Left ventricle myocardium superior (tissue), 1 donor: ENCODE measurements at regions not wholly inside any gene's neighbourhood (a gene's known extent, or its start where the extent isn't known, plus 50 kb on each side); places are given as distances from the start of the nearest gene placed in this dataset.

ENCODE experiments used
- ATAC-seq: fragments of 200-7000 bp; cut with Tn5 transposase; one replicate; pipeline ENCODE4 v1.9.1; 2020; ENCODE audit warnings: mild to moderate bottlenecking, moderate library complexity
- DNase-seq: peaks from one replicate; pipeline ENCODE4 v3.0.0-alpha.2; 2020
- intact Hi-C: fragments of 100-400 bp; cut with micrococcal nuclease; formaldehyde crosslinking; loops from one replicate; pipeline ENCODE4 v1.11.0; 2022
- donor health status: DM: no; HTN: yes; CAD: no; lungs with severe emphysema.

DNA sequence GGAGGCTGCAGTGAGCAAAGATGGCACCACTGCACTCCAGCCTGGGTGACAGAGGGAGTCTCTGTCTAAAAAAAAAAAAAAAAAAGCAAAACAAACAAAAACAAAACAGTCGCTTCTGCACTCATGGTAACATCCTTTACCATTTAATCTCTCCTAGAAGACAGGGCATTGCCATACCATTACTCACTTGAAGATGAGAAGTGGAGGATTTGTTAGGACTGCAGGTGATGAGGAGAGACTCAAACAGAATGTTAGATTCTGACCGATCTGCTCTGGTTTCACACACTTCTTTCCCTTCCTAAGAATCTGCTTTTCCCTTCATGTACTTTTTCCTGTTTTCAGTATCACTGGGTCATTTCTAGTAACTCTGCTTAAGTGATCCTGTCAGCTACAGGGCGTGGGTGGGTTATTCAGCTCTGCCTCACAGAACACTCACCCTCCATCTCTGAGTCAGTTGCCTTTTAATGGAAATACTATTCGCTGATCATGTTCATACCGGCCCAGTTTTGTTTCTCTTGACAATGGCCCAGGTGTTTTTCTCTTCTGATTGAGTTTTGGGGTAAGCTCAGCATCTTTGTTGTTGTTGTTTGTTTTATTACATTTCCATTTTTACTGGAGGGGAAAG, 148.0 kb upstream of the ERG start:
- ATAC-seq (no peak), DNase-seq (no peak)
- intact Hi-C loops = no loop called here

DNA sequence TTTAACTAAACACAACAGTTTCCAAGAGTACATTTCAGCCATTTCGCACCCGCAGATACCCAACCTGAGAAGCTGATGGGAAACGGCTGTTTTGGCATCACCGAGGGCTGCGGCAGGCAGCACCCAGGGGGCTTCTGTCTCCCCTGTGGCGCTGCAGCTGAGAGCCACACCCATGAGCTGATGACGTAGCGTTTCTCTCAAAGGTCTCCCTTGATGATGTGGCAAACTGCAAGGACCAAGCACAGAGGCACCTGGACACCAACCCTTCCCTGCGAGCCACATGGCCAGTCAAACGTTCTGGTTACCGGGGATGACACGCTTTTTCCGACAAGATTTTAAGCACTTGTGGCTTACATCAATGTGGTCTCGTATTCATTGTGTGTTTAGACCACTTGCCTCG, 150.8 kb upstream of the ERG start:
- ATAC-seq (no peak), DNase-seq (no peak)

DNA sequence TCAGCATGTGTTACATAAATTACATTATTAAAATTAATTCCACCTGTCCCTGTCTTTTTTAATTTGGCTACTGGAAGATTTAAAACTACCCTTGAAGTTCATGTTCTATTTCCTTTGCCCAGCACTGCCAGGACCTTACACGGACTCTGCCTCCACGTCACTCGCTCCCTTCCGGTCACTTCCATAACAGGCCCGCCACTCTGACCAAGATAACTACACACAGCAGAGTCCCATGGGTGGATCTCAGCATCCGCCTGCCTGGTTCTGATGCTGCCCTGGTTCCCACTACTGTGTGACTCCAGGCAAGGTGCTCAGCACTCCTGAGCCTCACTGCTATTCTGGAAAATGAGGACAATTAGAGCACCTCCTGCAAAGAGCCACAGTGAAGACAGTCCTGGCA, 153.3 kb upstream of the ERG start:
- intact Hi-C loops = no loop called here
- no peak for ATAC-seq
- DNase-seq = no peak

More for the DNA sequence above, 150.8 kb upstream of the ERG start:
- intact Hi-C loops = no loop called here

DNA sequence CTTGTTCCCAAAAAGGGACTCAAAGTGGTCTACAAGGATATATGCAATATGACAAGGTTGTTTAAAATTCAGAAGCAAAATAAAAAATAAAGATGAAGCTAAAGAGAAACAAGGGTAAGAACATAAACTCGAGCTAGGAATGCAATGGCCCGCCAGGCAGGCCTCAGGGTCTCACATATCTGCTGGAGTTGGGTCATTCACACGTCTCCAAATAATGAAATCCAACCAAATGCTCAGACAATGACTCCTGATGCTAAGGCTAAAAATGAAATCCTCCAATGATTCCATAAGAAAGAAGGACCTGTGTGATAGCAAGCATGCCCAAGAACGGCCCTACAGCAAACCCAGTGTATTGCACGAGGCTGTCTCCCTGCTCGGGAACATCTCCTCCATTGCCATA, 153.3 kb upstream of the ETS2 start:
- intact Hi-C loops = no loop called here
- DNase-seq = no peak
- no peak for ATAC-seq

DNA sequence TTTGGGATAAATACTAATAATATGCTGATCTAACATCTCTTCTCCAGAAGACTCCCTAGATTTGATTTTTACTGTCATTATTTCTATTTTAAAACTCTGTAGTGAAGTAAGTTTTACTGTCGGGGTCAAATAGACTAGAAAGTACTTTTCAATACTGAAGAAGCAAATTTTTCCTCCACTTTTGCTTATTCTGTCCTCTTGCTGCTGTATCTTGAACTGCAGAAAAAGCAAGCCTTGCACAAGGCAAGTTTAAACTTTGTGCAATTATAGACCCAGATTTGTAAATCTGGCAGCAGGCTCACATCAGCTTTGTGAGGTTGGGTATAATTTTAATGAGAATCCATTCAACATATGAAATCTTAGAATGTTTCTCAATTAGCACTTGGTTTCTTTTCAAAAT, 151.1 kb upstream of the ETS2 start:
- ATAC-seq = no peak
- intact Hi-C loops = no loop called here
- no peak for DNase-seq

DNA sequence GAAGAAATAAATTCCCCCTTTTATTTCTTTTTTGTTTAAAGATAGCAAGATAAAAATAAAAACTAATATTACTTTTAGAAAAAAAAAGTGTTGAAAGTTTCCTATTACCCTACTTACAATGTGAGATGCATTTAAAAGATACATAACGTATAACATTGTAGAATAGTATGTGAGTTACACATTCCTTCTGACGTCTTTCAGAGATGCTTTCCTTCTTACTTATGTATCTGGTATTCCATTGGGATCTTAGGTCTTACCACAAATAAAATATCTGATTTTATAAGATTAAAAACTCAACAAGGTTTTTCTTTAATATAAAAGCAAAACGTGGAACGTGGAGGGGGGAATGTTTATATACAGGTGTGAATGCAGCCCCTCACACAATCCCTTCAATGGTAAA, 147.2 kb upstream of the ETS2 start:
- no peak for DNase-seq
- no peak for ATAC-seq
- intact Hi-C loops = no loop called here

DNA sequence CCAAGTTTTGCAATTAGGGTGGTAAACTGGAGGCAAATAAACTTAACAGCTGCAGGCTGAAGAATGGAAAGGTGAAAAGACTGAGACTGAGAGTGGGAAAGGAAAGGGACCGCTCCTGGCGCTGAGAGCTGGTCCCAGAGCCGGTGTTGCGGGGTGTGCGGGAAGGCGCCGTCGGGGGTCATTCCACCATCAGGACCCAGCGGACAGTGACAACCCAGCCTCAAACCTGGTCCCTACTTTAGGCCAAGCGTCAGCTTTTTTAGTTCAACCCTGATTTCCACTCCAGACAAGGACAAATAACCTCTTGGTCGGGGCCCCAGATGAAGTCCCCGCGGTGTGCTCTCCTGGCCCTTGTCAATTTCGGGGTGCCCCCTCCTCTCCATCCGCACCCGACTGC, 145.8 kb upstream of the ETS2 start:
- intact Hi-C loops = no loop called here
- no peak for ATAC-seq

DNA sequence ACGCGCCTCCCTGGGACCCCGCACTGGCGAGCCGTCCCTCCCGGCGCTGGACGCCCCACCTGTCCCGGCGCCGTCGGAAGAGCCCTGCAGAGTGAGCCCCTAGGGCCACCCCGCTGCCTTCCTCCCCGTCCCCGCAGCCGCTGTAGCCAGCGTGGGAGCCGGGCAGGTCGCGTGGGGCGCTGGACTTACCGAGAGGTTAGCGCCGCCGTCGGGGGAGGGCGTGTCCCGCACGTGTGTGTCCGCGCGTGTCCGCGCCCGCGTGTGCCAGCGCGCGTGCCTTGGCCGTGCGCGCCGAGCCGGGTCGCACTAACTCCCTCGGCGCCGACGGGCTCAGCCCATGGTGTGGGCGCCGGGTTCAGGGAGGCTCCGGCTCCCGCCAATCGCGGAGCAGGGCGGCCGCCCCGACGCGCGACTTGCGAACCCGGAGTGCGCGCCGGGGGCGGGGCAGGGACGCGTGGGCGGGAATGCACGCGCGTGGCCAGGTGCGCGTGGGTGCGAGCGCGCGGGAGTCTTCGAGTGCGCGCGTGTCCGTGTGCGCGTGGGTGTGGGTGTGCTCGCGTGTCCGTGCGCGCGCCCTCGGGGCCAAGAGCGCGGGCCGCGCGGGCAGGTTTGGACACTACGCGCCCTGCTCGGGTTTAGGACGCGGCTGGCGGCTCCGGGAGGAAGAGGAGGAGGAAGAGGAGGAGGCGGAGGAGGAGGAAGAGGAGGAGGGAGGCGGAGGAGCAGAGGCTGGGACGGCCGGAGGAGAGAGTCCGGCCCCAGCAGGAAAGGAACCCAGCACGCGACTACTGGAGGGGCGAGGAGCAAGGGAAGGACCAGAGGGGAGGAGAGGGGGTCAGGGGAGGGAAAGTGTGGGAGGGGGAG, 145.2 kb upstream of the ETS2 start:
- DNase-seq (peak; percentile 48), ATAC-seq (peak; percentile 61)
- intact Hi-C loops = no loop called here

More for the DNA sequence above, 145.8 kb upstream of the ETS2 start:
- DNase-seq = no peak

DNA sequence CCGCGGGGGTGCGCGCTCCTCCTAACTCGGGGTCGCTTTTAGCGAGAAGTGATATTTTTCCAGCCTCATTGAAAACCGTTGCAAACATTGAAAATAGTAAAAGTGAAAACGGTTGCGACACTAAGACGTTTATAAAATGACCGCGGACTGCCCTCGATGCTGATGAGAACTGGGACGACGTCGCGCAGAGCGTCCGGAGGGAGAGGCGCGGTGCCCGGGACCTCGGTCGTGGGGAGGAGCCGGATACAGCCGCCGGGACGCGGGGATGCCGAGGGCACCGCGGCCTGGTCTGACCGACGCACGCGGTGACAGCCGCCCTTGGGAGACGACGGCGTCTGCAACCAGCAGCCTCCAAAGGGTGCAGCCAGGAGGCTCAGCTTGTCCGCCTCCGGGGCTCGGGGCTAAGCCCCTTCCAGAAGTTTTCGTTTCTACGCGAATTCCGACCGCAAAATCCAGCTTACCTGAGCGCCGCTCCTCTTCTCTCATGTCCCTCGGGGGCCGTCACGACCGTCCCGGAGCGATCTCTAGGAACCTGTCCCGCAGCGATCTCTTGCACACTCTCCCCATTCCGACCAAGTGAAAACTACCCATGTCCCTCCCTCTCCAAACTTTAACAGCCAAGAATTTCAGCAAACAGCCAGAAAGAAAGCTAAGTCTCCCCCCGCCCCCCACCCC, 144.4 kb upstream of the ETS2 start:
- peak; percentile 49 for DNase-seq
- intact Hi-C loops = no loop called here
- ATAC-seq = peak; percentile 72

DNA sequence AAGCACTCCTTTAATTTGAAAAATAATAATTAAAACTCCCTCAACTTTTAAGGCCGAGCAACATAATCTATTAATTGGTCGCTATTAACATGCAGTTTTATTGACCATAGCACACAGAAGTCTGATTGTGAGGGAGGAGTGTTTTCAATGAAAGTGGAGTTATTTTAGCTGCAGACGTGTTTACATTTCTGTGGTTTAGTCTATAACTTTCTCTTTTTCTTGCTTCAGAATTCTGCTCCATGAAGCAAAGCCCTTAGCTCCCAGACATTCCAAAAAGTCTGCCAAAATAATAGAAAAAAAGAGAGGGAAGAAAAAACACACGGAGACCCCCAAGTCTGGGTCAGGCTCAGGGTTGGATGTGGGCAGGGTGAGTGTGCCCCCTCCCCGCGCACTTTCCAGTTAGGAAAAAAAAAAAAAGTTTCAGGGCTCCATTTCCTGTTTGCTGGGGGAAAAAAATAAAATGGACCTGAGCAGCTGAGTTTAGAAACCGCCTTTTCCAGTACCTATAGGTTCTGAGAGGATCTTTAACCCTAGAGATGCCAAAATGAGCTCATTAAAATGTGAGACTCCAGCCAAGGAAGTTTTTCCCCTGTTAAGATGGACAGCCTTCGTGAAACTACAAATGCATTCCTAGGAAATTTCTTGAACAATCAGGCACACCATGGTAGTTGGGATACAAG, 143.7 kb upstream of the ETS2 start:
- intact Hi-C loops = no loop called here
- no peak for ATAC-seq
- DNase-seq = no peak

DNA sequence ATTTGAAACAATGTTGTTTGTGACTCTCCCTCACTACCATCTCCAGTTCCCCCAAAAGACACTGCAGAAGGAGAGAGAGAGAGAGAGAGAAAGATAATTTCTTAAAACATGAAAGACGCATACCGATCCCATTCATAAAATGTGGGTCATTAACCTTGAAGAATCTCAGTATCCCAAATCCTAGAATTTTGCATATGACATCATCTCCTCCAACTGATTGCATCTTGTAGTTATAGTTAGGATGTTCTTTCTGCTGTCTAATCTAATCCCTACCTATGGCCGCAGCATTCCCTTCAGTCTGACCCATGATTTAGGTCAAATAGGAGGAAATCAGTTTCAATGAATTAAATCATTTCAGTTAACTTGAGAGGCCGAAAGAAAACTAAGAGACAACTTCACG, 142.4 kb upstream of the ETS2 start:
- DNase-seq (no peak), ATAC-seq (no peak)
- intact Hi-C loops = no loop called here

DNA sequence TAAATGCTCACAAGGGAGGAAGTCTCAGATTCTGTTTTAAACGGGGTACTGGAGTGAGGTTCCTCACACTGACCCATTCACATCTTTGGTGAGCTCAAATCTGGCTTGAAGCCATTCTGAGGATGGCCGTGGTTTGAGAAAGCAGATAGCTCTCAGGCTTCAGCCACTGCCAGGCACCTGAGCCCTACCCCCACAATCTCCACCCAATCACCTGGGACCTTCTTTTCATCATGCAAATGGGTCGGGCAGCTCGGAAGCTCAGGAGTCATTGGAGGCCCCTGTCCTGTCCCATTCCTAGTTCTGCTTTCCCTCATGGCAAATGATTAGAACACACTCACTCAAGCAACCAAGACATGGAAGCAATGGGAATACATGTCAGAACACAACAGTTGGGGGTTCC, 141.4 kb upstream of the ETS2 start:
- ATAC-seq = no peak
- DNase-seq = no peak
- intact Hi-C loops = no loop called here

DNA sequence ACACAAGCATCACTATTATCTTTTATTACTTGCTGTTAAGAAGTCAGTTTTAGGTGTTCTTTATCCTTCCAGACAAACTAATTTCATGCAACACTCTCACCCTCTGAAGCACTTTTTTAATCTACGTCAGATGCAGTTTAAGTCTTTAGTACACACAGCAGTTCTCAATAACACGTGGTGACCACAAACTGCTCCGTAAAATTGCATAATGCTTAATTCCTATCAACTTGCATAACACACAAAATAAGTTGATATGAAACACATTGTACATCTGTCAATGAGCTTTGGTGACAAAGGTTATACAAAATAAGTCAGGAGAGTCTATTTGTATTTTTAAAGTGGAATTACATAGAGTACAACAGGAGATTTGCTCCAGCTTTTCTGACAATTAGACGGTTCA, 140.9 kb upstream of the ETS2 start:
- ATAC-seq = no peak
- intact Hi-C loops = no loop called here
- DNase-seq = no peak

DNA sequence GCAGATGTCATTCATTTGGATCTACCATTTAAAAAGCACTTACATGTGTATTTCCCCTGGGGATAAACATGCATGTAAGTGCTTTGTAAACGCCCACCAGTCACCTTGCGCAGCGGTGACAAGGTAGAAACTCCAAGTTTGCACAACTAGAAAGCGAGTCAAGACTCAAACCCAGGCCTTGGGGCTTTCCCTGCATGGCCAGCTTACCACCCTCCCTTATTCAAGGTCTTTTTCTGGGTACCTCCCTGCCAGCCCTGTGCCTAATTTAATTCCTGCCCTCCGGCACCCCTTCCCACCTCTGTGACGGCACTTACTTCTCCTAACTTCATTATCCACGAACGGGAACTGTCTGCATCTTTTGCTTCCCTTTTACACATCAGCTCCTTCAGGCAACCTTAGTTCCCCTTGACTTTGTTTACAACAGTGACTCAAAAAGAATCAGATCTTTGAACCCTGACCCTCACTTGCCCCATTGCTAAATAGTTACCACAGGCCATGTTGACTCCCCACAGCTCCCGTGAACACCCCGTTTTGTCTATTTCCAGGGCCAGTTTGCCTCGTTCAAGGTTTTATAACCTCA, 138.3 kb upstream of the ETS2 start:
- no peak for ATAC-seq
- DNase-seq = no peak
- intact Hi-C loops = no loop called here

DNA sequence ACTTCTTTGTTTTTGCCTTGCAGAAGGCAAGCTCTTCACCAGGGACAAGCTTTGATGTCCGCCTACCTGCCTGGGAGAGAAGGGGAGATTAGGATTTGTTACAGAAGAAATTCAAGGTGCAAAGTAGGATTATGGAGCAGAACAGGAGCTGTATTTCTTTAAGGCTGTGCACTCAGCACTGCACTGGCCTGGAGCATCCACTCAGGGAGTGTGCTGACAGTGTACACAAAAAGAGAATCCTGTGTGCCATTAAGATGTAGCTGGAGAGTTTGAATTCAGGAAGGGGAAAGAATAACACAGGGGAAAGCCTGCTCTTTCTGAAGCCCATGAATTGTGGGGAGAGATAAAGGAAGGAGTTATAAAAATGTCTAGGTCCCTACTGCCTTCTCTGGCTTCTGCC, 137.7 kb upstream of the ETS2 start:
- no peak for ATAC-seq
- intact Hi-C loops = no loop called here
- DNase-seq = no peak

DNA sequence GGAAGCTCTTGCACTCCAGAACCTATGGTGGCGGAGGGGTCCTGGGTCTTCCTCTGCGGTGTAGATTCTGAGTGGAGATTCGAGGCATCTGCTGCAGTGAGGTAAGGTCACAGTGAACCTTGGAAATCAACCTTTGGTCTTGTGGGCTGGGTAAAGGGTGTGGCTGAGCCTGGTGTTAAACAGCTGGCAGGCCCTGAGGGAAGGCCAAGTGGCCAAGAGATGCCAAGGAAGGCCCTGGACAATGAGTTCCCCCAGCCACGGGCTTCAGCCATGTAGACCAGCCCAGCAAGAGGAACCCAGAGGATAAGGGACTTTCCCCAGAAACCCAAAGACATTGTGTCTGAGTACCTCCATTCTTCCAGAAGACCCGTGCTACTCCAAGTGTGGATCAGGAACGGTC, 137.2 kb upstream of the ETS2 start:
- ATAC-seq (no peak), DNase-seq (no peak)
- intact Hi-C loops = no loop called here

DNA sequence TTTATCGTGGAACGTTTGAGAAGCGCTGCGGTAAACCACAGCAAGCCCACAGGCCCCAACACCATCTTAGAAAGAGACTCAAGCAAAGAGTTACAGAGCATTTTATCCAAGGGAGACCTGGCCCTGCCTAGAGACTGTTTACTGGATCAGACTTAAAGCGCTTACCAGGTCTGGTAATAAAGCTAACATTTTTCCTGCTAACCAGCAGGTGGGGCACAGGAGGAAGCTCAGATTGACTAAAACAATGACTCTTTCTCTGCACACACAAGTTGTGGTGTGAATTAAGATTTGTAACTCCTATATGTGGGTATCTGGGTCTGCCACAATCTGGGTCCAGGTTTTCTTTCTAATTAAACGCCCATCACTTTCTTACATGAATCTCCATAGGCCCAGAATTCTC, 136.5 kb upstream of the ETS2 start:
- intact Hi-C loops = no loop called here

DNA sequence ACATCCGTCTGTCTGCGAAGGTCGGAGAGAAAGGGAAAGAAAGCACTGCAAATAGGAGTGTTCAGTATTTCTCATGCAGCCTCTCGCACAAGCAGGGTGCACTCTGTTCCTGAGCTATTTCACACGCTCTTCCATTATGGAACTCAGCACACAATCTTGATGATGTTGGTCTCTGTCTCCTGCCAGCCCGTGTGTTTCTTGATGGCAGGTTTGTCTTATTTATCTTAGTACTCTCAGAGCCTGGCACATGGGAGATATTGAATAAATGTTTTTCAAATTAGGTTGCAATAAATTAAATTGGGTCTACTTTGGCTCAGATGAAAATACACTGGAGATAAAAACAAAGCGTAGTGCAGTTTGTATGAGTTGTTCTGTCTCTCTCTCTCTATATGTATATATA, 134.9 kb upstream of the ETS2 start:
- intact Hi-C loops = no loop called here
- ATAC-seq (no peak), DNase-seq (no peak)

More for the DNA sequence above, 136.5 kb upstream of the ETS2 start:
- DNase-seq = no peak
- no peak for ATAC-seq

DNA sequence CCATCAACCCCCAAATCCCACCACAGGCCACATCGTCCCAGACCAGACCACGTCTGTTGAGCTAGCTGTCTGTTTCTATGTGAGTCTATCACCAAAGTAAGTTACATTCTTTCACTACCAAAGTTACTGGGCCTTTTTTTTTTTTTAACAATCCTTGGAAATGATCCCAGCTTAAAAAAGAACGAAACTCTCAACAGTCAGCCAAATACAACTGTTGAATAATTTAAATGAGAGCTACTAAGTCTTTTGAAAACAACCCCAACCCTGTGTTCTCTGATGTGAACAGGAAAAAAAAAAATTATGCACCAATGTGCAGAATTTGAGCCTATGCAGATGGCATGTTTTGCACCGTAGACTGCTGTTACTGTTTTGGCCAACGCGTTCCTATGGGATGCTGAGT, 134.0 kb upstream of the ETS2 start:
- ATAC-seq (no peak), DNase-seq (no peak)
- intact Hi-C loops = no loop called here
